Colonic mucosa (tissue), 4 donors: ENCODE measurements at regions not wholly inside any gene's neighbourhood (a gene's known extent, or its start where the extent isn't known, plus 50 kb on each side); places are given as distances from the start of the nearest gene placed in this dataset.

Source experiments
- DNase-seq: peaks from one replicate; pipeline ENCODE4 v3.0.0-alpha.2; 2020
- H3K27ac ChIP-seq: fragments of 200-600 bp; one replicate; pipeline ENCODE4 v1.8.0; 2021
- H3K27me3 ChIP-seq: fragments of 200-600 bp; one replicate; pipeline ENCODE4 v1.8.0; 2021
- H3K36me3 ChIP-seq: fragments of 200-600 bp; one replicate; pipeline ENCODE4 v1.8.0; 2021
- H3K4me1 ChIP-seq: fragments of 200-600 bp; one replicate; pipeline ENCODE4 v1.8.0; 2021; ENCODE audit warnings: mild to moderate bottlenecking
- H3K4me3 ChIP-seq: fragments of 200-600 bp; one replicate; pipeline ENCODE4 v1.8.0; 2021
- H3K9ac ChIP-seq, 2 donors: one replicate each; pipeline ENCODE4 v1.7.0; 2013; ENCODE audit warnings: control low read depth in 2 of 2, low read depth in 2 of 2, low read length in 2 of 2
- H3K9me3 ChIP-seq: fragments of 200-600 bp; one replicate; pipeline ENCODE4 v1.8.0; 2021
- intact Hi-C: fragments of 100-400 bp; cut with DNase I; formaldehyde crosslinking; loops from one replicate; pipeline ENCODE4 v1.14.1; 2022
- TF ChIP-seq, protein P1 (sequence below): fragments of 200-600 bp; IDR thresholded peaks from one replicate; pipeline ENCODE4 v1.8.0; 2022; ENCODE audit warnings: antibody characterized with exemption, mild to moderate bottlenecking
- donor health status: healthy.
- donor health status: DM: no; HTN: no; CAD: no.
- donor health status: DM: no; HTN: no; CAD: no.

DNA sequence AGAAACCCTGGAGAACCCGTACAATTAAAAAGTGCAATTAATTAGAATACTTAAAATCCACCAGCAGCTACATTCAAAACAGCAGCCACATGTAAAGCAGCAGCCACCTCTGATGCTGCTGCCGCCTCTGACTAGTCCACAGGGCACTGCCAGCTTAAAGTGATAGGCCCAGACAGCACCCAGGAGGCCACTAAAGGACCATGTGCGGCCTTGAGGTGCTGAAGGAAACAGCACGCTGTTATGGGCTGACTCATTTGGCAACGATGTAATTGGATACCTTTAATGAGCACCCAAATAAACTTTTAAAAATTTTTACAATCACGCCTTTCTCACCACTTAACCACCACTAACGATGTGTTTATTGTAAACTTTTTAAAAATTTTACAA lies 209.3 kb upstream of the NCKAP5 start:
- Histone ChIP-seq H3K9ac (no peak overlapping the region), H3K4me1 (no peaks in the 10 kb centered on the region), H3K27me3 (no peaks in the 10 kb centered on the region), H3K9me3 (no peaks in the 10 kb centered on the region), H3K27ac (no peak overlapping the region), H3K36me3 (no peaks in the 10 kb centered on the region), H3K4me3 (no peak overlapping the region)
- intact Hi-C loops, result no loop called here
- TF ChIP-seq, protein P1, sequence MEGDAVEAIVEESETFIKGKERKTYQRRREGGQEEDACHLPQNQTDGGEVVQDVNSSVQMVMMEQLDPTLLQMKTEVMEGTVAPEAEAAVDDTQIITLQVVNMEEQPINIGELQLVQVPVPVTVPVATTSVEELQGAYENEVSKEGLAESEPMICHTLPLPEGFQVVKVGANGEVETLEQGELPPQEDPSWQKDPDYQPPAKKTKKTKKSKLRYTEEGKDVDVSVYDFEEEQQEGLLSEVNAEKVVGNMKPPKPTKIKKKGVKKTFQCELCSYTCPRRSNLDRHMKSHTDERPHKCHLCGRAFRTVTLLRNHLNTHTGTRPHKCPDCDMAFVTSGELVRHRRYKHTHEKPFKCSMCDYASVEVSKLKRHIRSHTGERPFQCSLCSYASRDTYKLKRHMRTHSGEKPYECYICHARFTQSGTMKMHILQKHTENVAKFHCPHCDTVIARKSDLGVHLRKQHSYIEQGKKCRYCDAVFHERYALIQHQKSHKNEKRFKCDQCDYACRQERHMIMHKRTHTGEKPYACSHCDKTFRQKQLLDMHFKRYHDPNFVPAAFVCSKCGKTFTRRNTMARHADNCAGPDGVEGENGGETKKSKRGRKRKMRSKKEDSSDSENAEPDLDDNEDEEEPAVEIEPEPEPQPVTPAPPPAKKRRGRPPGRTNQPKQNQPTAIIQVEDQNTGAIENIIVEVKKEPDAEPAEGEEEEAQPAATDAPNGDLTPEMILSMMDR, result no peak
- DNase-seq, result no peak

DNA sequence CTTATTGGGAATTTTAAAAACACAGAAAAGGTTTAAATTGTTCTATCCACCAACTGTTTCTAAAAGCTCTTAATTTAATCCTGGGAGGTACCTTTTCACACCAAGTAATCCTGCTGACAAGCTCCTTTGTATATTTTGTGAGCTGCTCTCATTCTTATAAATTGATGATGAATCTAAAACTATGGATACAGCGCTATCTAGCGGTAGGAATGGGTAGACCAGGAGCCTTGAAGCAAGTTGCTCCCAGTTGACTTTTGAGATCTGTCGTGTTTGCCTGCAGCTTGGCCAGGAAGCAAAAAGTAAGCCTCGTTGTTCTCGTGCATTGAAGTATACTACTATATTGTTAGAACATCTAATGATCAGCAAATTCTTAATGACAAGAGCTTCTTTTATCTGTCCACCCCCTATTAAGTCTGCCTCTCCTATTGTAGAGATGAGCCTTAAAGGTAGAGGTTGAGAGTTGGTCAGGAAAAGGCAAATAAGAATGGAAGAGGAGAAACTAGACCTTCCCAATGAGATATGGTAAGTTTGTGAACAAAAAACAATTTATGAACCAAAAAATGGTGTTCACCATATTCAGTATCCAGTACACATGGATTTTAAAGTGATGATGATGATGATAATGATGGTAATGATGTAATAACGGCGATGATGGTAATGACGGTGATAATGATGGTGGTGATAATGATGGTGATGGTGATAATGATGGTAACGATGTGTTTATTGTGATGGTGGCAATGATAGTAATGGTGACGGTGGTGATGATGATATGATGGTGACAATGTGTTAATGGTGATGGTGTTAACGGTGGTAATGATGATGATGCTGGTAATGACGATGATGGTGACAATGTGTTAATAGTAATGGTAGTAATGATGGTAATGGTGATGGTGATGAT lies 212.1 kb upstream of the NCKAP5 start:
- H3K27me3 ChIP-seq, result no peaks in the 10 kb centered on the region
- intact Hi-C loops, result no loop called here
- DNase-seq, result peak; percentile 59
- H3K4me3 ChIP-seq, result no peak overlapping the region
- H3K4me1 ChIP-seq, result no peaks in the 10 kb centered on the region
- TF ChIP-seq, protein P1, result peak; percentile 73
- H3K27ac ChIP-seq, result no peak overlapping the region
- no peaks in the 10 kb centered on the region for H3K36me3 ChIP-seq
- no peak overlapping the region for H3K9ac ChIP-seq
- H3K9me3 ChIP-seq, result no peaks in the 10 kb centered on the region

DNA sequence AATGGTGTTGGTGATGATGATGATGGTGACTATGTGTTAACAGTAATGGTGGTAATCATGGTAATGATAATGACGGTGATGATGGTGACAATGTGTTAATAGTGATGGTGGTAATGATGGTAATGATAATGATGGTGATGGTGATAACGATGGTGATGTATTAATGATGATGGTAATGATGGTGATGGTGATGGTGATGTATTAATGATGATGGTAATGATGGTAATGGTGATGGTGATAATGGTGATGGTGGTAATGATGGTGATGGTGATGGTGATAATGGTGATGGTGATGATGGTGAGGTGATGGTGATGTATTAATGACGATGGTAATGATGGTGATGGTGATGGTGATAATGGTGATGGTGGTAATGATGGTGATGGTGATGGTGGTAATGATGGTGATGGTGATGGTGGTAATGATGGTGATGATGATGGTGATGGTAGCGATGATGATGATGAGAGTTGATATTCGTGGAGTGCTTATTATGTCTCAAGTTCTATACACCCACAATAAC lies 212.8 kb upstream of the NCKAP5 start:
- Histone ChIP-seq H3K9me3 (no peaks in the 10 kb centered on the region), H3K9ac (no peak overlapping the region), H3K36me3 (no peaks in the 10 kb centered on the region), H3K4me3 (no peak overlapping the region), H3K4me1 (no peaks in the 10 kb centered on the region), H3K27me3 (no peaks in the 10 kb centered on the region), H3K27ac (no peak overlapping the region)
- TF ChIP-seq, protein P1, result no peak
- intact Hi-C loops, result no loop called here
- no peak for DNase-seq

DNA sequence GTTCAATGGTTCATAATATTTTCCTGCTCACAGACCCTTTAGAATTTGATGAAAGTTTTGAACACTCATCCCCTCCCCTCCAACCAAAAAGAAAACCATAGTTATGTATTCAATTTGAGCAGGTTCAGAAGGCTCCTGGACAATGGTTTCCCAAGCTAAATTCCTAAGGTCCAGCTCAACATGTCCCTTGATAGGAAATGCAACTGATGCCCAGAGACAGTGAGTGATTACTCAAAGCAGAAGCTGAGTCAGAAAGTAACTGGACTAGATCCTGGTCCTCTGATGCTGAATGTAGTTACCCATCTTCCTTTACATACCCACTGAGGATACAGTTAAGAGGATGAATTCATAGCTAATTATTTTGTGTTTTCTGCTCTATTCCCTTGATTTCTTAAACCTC lies 218.9 kb upstream of the NCKAP5 start:
- H3K27me3 ChIP-seq, result no peaks in the 10 kb centered on the region
- no peak overlapping the region for H3K4me3 ChIP-seq
- no peak overlapping the region for H3K27ac ChIP-seq
- TF ChIP-seq, protein P1, result no peak
- H3K4me1 ChIP-seq, result no peaks in the 10 kb centered on the region
- no peaks in the 10 kb centered on the region for H3K9me3 ChIP-seq
- DNase-seq, result no peak
- no peak overlapping the region for H3K9ac ChIP-seq
- no peaks in the 10 kb centered on the region for H3K36me3 ChIP-seq
- intact Hi-C loops, result no loop called here

DNA sequence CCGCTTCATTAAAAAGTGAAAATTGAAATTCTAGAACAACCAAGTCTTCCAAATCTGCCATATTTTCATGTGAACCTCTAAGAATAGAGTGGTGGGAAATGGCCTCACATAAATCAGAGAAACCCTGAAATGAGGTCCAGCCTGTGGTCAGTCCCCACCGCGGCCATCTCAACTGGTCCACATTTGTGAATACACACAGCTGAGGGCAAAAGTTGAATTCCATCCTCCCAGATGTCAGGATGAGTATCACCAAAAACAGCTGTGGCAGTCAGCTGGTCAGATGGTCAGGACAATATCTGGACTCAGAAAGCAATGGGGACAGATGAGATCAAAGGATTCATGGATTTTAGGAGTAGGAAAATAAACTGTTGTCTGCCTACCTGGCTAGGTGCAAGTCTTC lies 219.4 kb upstream of the NCKAP5 start:
- Histone ChIP-seq H3K4me1 (no peaks in the 10 kb centered on the region), H3K9me3 (no peaks in the 10 kb centered on the region), H3K9ac (no peak overlapping the region), H3K36me3 (no peaks in the 10 kb centered on the region), H3K4me3 (no peak overlapping the region), H3K27ac (no peak overlapping the region), H3K27me3 (no peaks in the 10 kb centered on the region)
- DNase-seq, result no peak
- intact Hi-C loops, result no loop called here
- TF ChIP-seq, protein P1, result no peak
